Activated CD8-positive, alpha-beta memory T cell treated with anti-CD3 and anti-CD28 coated beads for 48 hours (primary cell): ENCODE measurements at regions not wholly inside any gene's neighbourhood (a gene's known extent, or its start where the extent isn't known, plus 50 kb on each side); places are given as distances from the start of the nearest gene placed in this dataset.
"Not testable (repeated sequence)": the region's sequence is repeated elsewhere in the genome, so short reads cannot be mapped to it uniquely, and the experiment has no call there.

ENCODE experiments used
- DNase-seq, 3 experiments: peaks; one replicate each; pipeline ENCODE4 v3.0.0-alpha.2; 2020; ENCODE audit warnings: low read depth in 2 of 3, low spot score in 2 of 3

- no peak for DNase-seq
Measured at GRCh38 chr17:53765609-53766008, 57.1 kb upstream of the KIF2B start.

GRCh38 chr17:53765129-53765528, 57.6 kb upstream of the KIF2B start:
- no peak for DNase-seq

DNA sequence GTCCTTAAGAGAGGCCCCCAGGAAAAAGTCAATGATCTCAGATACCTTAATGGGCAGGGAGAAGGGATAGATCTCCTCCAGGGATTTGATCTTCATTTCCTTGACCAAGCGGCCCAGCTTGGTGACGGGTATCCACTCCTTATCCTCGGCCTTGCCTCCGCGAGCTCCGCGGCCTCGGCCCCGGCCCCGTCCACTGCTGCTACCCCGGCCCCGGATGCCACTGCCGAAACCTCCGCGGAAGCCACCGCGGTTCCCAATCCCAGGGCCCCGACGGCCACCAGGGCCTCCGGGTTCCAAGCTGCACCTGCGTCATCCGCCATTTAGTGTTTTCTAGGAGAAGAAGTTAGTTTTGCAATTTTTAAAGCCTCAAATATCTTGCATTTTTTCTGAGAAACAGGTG, 65.2 kb upstream of the KIF2B start:
- no peak for DNase-seq

DNA sequence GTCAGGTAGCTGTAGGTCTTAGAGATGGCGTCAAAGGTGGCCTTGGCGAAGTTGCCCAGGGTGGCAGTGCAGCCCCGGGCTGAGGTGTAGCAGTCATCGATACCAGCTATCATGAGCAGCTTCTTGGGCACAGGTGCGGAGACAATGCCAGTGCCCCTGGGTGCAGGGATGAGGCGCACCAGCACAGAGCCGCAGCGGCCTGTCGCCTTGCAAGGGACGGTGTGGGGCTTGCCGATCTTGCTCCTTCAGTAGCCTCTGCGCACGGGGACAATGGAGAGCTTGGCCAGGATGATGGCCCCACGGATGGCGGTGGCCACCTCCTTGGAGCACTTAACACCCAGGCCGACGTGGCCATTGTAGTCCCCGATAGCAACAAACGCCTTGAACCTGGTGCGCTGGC, 65.6 kb upstream of the KIF2B start:
- not testable (repeated sequence) for DNase-seq

GRCh38 chr17:53749178-53749577, 73.5 kb upstream of the KIF2B start:
- no peak for DNase-seq

GRCh38 chr17:53748159-53748820, 74.4 kb upstream of the KIF2B start:
- not testable (repeated sequence) for DNase-seq

DNA sequence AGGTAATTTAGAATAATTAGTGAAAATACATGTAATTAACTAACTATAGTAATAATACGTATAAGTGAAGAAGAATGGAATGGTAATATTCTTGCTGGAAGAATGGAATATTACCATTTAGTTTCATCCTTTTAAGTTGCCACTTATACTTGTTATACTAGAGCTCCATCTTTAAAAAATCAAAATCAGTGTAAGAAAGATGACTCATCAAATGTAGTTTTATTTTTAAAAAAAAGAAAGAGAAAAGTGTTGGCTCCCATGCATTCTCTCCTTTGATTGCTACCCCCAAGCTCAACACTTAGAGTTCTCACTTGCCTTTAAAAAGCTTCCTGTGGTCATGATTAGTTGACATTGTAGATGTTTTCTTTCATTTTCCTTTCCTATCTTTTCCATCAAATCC, 82.4 kb upstream of the KIF2B start:
- no peak for DNase-seq

- DNase-seq: no peak
Measured at GRCh38 chr17:53736516-53737240, 86.0 kb upstream of the KIF2B start.

GRCh38 chr17:53724726-53725125, 98.0 kb upstream of the KIF2B start:
- DNase-seq: no peak

GRCh38 chr17:53722407-53722806, 100.3 kb upstream of the KIF2B start:
- no peak for DNase-seq

GRCh38 chr17:53721101-53721500, 101.6 kb upstream of the KIF2B start:
- DNase-seq: no peak

DNA sequence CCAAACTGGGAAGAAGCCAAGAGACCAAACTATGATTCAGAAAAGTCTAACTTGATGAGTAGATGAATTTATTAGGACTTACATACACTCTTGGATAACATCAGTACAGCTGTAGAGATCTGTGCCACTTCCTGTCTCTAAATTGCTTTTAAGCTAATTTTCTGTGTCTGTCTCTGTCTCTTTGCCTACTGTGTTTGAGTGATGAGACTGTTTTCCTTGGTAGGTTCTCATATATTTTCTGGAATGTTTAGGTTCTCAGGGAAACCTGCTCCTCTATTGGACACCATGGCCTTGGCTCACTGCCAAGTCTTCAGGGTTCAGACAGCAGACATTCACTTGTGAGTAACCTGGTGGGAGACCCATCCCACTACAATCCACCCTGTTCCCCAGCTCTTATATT, 103.5 kb upstream of the KIF2B start:
- DNase-seq: no peak

DNA sequence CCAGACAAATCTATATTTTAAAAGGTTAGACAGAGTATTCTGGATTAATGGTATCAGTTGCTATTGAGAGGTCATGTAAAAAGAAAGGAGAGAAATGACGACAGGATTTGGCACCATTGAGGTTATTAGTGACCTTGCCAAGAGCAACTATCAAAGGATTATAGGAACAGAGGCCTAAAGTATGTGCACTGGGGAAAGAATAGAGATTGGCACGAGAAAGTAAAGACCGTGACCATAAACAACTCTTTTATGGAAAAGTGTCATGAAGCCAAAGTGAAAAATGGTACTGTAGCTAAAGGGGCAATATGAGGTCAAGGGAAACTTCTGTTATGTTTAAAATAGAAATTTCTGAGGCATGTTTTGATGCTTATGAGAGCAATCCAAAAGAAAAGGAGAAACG, 115.2 kb upstream of the KIF2B start:
- DNase-seq: no peak

- DNase-seq: no peak
Measured at GRCh38 chr17:53696286-53696685, 126.4 kb upstream of the KIF2B start.

DNA sequence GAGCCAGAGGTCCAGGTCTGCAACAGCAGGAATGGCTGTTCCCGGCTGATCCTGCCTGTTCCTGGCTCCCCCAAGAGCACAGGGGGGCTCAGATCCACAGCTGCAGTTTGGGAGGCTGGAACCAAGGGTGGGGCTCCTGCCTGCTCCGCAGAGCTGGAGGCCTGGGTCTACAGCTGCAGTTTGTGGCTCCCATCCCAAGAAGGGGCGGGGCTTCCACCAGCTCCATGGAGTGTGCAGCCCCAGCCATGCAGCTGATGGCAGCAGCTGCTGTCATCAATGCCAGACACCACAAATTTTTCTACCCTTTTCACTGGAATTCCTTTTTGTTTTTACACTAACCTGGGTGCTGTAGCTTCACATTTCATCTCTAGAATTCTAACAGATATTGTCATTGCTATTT, 135.4 kb upstream of the KIF2B start:
- no peak for DNase-seq

- no peak for DNase-seq
Measured at GRCh38 chr17:53680745-53681144, 142.0 kb upstream of the KIF2B start.

DNA sequence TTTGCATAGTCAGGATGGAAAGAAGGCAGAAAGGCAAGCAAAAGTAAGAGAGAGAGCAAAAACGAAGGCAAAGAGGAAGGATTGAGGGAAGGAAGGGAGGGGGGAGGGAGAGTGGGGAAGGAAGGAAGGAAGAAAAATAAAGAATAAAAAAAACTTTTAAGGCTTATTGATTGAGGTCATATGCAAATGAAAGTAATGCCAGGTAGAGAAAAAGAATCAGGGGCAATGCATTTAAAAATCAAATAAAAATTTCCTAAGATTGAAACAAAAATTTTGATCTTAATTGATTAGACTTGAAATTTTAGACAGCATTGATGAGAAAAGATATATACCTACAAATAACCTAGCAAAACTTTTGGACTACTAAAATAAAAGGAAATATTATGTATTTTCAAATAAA, 153.9 kb upstream of the KIF2B start:
- DNase-seq: no peak

DNA sequence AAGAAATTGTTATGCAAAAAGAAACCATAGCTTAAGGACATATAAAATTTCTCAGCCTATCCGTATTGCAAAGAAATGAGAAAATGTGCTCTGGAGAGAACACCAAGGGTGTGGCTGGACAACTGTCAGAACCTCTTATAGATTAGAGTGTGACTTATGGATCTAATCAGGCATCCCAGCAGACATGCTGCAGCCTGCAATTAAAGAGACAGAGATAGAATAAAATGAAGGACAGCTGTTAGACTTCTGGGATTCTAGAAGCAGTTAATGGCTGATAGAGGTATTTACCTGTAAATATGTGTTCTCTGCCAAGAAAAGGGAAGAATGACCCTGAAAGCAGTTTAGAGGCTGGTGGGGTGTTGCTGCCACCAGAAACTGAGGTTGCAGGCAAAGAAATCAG, 160.1 kb upstream of the KIF2B start:
- no peak for DNase-seq

DNA sequence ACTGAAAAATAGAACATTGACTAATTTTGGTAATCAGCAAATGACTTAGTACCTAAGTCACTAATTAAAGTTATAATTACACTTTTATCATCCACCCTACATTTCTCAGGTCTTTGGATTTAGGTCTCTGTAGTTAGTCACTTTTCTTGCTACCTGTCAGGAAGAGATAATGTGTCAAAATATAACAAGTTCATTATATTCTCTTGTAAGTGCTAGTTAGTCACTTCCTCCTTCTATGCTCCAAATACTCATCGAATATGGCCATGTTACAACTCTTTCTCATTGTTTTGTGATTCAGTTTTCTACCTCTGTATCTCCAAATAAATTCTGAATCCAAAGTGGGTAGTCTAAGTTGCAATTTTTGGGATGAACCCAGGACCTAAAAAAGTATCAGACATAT, 163.5 kb upstream of the KIF2B start:
- DNase-seq: no peak

GRCh38 chr17:53655591-53655990, 167.1 kb upstream of the KIF2B start:
- no peak for DNase-seq

DNA sequence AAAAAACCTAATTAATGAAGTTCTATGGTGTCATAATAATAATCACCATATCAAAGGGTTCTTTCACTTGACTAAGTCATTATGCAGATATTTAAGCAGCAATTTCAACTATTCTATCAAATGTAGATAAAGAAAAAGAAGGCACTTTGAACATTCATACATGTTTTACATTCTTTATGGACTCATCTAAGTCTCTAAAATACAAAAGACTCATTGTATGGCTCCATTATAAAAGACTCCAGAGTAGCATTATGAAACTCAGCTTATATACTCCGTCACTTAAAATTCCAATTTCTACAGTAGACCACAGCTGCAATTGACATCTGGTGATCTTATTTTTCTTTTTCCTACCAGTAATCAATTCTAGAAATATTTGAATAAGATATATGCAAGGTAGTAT, 173.5 kb upstream of the KIF2B start:
- DNase-seq: no peak

DNA sequence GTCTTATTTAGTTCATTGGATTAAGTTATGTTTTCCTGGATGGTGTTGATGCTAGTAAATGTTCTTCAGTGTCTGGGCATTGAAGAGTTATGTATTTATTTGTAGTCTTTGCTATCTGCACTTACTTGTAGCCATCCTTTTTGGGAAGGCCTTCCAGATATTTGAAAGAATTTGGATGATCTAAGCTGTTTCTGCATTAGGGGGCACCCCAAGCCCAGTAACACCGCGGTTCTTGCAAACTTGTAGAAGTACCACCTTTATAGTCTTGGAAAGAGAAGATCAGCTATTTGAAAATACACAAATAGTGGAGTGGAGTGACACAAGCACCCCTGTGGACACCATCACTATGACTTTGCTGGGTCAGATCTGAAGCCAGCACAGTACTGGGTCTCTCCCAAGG, 175.9 kb upstream of the KIF2B start:
- no peak for DNase-seq

- no peak for DNase-seq
Measured at GRCh38 chr17:53640808-53641207, 181.9 kb upstream of the KIF2B start.
